Spinal cord (tissue), 9 donors: ENCODE measurements at regions not wholly inside any gene's neighbourhood (a gene's known extent, or its start where the extent isn't known, plus 50 kb on each side); places are given as distances from the start of the nearest gene placed in this dataset.

Experiments used
- DNase-seq, 6 donors: peaks; one replicate each; pipeline versions ENCODE4 v3.0.0 to v3.0.0-alpha.2; 2013 to 2015; ENCODE audit warnings: low spot score in 6 of 6, low read depth in 4 of 6
- H3K27ac ChIP-seq: one replicate; pipeline ENCODE4 v1.5.1; 2013; ENCODE audit warnings: low read depth, low read length, control low read depth
- H3K27me3 ChIP-seq: one replicate; pipeline ENCODE4 v1.6.1; 2013; ENCODE audit warnings: low read length; ENCODE audit not compliant: control insufficient read depth, insufficient read depth
- H3K36me3 ChIP-seq: one replicate; pipeline ENCODE4 v1.6.1; 2013; ENCODE audit warnings: low read length; ENCODE audit not compliant: control insufficient read depth, insufficient read depth
- H3K4me1 ChIP-seq: one replicate; pipeline ENCODE4 v1.6.1; 2013; ENCODE audit warnings: low read length; ENCODE audit not compliant: control insufficient read depth, insufficient read depth
- H3K4me3 ChIP-seq: one replicate; pipeline ENCODE4 v1.5.1; 2013; ENCODE audit warnings: low read depth, low read length, control low read depth
- H3K9me3 ChIP-seq: one replicate; pipeline ENCODE4 v1.6.1; 2013; ENCODE audit warnings: low read length; ENCODE audit not compliant: control insufficient read depth, insufficient read depth
- WGBS: methylation state at CpG from one replicate; pipeline ENCODE4 v1.1.5; 2013; ENCODE audit warnings: missing lambda C conversion rate; ENCODE audit not compliant: insufficient coverage; 5-methylcytosine and 5-hydroxymethylcytosine counted together
- donor health status: healthy.

DNA sequence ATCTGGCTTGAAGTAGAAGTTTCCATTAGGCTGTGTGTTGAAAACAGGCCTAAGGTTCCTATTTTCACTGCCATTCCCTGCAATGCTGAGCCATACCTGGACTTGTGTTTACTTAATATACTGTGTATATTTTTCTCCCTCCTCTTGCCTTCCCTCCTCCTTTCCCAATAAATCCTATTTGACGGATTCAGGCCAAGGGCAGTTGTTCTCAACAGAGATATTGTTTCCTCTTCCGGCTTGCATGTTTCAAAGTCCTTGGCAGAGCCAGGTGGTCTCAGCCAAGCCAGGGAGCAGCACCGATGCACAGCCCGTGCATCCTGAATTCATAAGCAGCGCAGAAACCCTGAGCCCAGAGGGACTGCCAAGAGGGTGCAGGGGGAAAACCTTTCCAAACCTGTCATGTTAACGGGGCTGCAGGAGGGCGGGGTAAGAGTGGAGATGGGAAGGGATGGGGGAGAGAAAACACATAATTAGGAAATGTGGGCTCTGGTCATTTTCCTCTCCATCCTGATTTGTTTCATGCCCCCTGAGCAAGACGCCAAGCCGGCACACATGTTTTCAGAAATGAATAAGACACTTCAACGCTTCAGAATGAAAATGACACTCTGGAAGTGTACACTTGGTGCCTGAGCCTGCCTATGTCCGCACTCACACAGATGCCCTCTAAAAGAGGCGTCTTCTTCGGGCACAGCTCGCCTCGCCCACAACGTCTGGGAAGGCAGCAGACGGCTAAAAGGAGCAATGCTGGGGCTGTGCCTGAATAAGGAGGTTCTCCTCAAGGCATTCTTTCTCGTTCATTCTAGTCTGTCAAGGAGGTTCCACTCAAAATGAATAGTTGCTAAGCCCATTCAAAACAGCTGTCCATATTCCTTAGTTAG lies 149.3 kb upstream of the UBL3 start:
- Histone ChIP-seq H3K36me3 (no peaks in the 10 kb centered on the region), H3K4me3 (no peak overlapping the region), H3K9me3 (no peaks in the 10 kb centered on the region), H3K4me1 (peaks cover 7% of the 10 kb centered on the region), H3K27me3 (no peaks in the 10 kb centered on the region), H3K27ac (no peak overlapping the region)
- 44% methylated on average over 17 of the region's 18 CpGs for WGBS
- DNase-seq: peak in 2 of 6 donors; percentile 29 to 35

DNA sequence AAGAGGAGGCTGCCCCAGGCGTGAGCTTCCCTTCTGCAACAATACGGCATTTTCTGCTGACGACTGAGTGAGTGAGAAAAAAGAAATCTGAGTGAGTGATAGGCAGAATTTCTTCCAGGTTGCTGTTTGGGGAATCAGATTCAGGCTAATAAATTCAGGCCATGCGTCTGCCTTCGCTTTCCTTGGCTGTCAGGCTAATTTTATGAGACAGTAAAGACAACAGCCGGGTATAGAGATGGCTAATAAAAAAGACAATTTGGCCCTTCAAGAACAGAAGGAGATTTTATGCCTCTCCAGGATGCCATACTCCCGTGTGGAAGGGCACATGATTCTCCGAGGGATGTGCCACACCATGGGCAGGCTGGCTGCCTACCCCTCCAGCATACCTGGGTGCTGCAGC lies 145.9 kb upstream of the UBL3 start:
- H3K4me3 ChIP-seq: no peak overlapping the region
- no peaks in the 10 kb centered on the region for H3K9me3 ChIP-seq
- no peak overlapping the region for H3K27ac ChIP-seq
- WGBS: 55% methylated on average over 7 of the region's 8 CpGs
- peaks cover 12% of the 10 kb centered on the region for H3K4me1 ChIP-seq
- H3K27me3 ChIP-seq: no peaks in the 10 kb centered on the region
- peak in 1 of 6 donors; percentile 59 for DNase-seq
- H3K36me3 ChIP-seq: no peaks in the 10 kb centered on the region

DNA sequence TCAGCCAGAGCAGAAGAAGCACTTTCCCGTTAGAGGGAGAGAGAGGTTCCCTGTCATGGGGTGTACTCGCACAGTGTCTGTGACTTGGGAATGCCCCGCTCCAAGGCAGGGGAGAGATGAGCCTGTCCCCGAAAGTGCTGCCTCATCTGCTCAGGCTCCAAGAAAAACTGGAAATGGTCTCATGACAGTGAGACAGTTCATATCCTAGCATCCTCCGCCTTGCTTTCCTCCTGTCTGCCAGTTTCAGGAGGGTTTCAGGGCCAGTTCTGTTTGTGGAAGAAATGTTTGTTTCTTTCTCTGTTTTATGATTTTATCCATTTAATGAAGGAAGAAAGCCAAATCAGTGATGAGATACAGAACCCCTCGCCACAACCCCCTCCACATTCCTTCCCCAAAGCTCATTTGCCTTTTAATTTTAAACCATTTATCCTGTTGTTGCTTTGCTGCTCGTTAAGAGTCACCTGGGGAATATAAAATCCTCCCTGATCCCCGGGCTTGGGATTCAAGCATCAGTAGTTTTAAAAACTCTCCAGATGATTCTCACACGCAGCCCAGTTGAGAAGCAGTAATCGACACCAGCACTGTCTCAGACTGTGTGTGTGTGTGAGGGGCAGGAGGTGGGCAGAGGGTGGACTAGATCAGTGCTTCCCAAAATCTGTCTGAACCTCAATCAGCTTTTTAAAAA lies 144.6 kb upstream of the UBL3 start:
- H3K9me3 ChIP-seq: no peaks in the 10 kb centered on the region
- H3K27me3 ChIP-seq: no peaks in the 10 kb centered on the region
- peaks cover 12% of the 10 kb centered on the region for H3K4me1 ChIP-seq
- no peak overlapping the region for H3K27ac ChIP-seq
- peak in 1 of 6 donors; percentile 87 for DNase-seq
- H3K36me3 ChIP-seq: no peaks in the 10 kb centered on the region
- 71% methylated on average over 1 of the region's 10 CpGs for WGBS
- H3K4me3 ChIP-seq: no peak overlapping the region

DNA sequence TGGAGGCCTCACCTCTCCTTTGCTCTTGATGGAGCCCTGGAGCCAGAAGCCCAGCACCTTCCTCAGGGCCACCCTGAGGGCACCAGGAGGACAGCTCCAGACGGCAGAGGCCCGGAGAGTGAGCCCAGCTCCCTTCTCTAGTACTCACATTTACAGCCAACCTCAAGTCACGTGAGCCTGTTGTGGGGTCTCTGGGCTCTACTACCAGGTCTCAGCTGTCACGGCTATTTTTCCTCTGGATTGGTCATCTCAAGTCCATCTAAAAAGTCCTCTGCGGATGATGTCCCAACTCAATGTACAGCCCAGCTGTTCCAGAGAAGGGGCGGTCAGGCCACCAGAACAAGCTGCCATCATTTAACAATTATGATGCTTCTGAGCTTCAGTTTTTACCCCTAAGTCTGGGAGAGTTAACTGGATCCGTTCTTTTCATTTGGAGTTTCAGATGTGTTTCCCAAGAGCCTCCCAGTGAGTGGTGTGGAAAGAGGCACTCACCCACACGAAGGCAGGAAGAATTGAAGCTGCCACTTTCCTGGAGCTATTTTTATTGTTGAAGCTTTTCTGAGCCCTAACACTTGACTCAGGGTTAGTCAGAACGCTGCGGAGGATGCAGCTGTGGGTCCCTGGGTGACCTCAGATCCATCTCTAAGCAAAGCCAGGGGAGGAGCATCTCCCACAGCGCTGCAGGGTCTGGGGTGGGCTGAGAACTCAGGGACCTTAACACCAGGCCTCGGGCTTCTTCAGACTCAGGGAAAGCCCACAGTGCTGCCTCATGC lies 143.5 kb upstream of the UBL3 start:
- no peaks in the 10 kb centered on the region for H3K36me3 ChIP-seq
- 71% methylated on average over 8 of the region's 12 CpGs for WGBS
- no peak overlapping the region for H3K4me3 ChIP-seq
- H3K27me3 ChIP-seq: no peaks in the 10 kb centered on the region
- peaks cover 5% of the 10 kb centered on the region for H3K4me1 ChIP-seq
- no peak overlapping the region for H3K27ac ChIP-seq
- no peak for DNase-seq
- H3K9me3 ChIP-seq: no peaks in the 10 kb centered on the region

DNA sequence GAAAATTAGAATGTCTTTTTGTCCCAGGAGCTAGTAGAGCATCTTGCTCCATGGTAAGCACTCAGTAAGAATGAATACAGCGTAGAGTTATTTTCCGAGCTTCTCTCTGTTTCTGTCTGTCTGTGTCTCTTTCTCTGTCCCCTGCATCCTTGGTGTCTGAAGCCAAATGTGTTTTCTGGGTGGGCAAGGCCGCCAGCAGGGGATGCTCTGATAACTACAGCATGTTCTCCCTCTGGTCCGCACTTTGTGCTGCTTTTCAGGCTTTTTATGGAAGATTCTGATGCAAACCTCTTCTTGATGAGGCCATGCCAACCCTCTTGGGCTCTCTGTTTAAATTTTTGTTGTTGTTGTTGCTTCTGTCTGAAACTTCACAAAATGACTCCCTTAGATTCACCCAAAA lies 142.8 kb upstream of the UBL3 start:
- H3K4me3 ChIP-seq: no peak overlapping the region
- 83% methylated on average over 4 of the region's 4 CpGs for WGBS
- no peaks in the 10 kb centered on the region for H3K36me3 ChIP-seq
- DNase-seq: peak in 1 of 6 donors; percentile 45
- H3K27ac ChIP-seq: no peak overlapping the region
- no peaks in the 10 kb centered on the region for H3K9me3 ChIP-seq
- no peaks in the 10 kb centered on the region for H3K27me3 ChIP-seq
- H3K4me1 ChIP-seq: peaks cover 5% of the 10 kb centered on the region

DNA sequence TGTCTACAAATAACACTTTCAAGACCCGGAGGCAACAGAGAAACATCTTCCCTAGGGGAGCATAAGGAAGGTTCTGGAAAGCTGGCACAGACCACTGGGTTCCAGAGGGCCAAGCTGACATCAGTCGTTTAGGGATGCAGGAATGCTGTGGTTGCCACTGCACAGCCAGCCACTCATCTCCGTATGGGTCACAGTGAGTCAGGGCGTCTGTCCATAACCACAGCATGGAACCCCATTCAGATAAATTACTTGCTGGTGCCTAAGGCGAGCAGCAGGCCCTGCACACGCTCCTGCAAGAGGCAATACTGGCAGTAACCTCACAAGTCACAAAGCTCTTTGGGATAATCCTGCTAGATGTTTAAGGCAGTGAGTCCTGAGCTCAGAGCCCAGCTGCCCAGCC lies 140.9 kb upstream of the UBL3 start:
- no peak overlapping the region for H3K4me3 ChIP-seq
- no peaks in the 10 kb centered on the region for H3K9me3 ChIP-seq
- no peaks in the 10 kb centered on the region for H3K36me3 ChIP-seq
- WGBS: 43% methylated on average over 5 of the region's 6 CpGs
- no peaks in the 10 kb centered on the region for H3K27me3 ChIP-seq
- DNase-seq: peak in 1 of 6 donors; percentile 58
- peaks cover 5% of the 10 kb centered on the region for H3K4me1 ChIP-seq
- no peak overlapping the region for H3K27ac ChIP-seq

DNA sequence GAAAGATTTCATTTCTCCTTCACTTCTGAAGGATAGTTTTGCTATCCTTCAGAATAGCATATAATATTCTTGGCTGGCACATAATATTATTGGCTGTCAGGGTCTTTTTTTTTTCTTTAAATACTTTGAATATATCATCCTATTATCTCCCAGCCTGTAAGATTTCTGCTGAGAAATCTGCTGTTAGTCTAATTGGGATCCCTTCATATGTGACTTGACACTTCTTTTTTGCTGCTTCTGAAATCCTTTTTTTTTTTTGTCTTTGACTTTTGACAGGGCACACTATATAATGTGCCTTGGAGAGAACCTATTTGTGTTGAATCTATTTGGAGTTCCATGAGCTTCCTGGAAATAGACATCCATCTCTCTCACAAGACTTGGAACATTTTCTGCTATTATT lies 136.9 kb upstream of the UBL3 start:
- Histone ChIP-seq H3K9me3 (no peaks in the 10 kb centered on the region), H3K4me3 (no peak overlapping the region), H3K27ac (no peak overlapping the region), H3K4me1 (no peaks in the 10 kb centered on the region), H3K36me3 (no peaks in the 10 kb centered on the region), H3K27me3 (no peaks in the 10 kb centered on the region)
- DNase-seq: no peak

DNA sequence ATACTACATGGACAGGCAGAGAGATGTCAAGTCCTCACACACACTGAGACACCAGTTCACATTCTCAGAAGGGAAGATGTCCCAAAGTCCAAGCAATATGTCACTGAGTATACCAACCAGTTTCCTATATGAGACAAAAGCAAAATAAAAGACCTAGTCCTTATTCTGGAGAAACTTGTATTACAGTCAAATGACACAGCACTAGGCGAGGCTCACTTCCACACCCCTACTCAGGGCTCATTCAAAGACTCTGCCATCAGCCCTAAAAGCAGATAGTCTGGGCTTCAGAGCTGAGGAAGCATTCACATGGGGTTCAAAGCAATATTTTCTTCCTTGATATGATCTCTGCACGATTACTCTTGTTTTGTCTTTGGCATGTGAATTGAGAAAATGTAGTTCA lies 129.9 kb upstream of the UBL3 start:
- DNase-seq: no peak
- 82% methylated on average over 2 of the region's 2 CpGs for WGBS

DNA sequence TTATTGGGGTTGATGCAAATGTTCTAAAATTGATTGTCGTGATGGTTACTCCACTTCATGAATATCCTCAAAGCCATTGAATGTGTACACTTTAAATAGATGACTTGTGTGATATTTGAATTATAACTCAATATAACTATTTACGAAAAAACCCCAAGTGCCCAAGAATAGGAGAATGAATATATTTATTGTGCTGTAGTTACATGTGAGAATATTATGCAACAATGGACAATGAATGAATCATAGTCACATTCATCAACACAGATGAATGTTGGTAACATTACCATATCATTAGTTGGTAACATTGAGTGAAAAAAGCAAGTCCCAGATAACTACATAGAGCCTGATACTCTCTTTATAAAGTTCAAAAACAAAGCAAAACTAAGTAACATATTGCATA lies 127.8 kb upstream of the UBL3 start:
- no peak overlapping the region for H3K4me3 ChIP-seq
- DNase-seq: no peak
- H3K4me1 ChIP-seq: no peaks in the 10 kb centered on the region
- H3K36me3 ChIP-seq: no peaks in the 10 kb centered on the region
- no CpG with 5 or more reads among the region's 2 CpGs for WGBS
- H3K27ac ChIP-seq: no peak overlapping the region
- no peaks in the 10 kb centered on the region for H3K27me3 ChIP-seq
- no peaks in the 10 kb centered on the region for H3K9me3 ChIP-seq

More for the DNA sequence above, 129.9 kb upstream of the UBL3 start:
- Histone ChIP-seq H3K27me3 (no peaks in the 10 kb centered on the region), H3K9me3 (no peaks in the 10 kb centered on the region), H3K27ac (no peak overlapping the region), H3K4me1 (no peaks in the 10 kb centered on the region), H3K4me3 (no peak overlapping the region), H3K36me3 (no peaks in the 10 kb centered on the region)
